Activated CD8-positive, alpha-beta T cell treated with anti-CD3 and anti-CD28 coated beads, Interleukin-2, amount 10 ng/mL, durations not matched to agents 7 days and 5 days (primary cell): ENCODE measurements at regions not wholly inside any gene's neighbourhood (a gene's known extent, or its start where the extent isn't known, plus 50 kb on each side); places are given as distances from the start of the nearest gene placed in this dataset.
A peak's percentile ranks its signal among the peaks of the same experiment; 100 is the strongest.

ENCODE experiments used
- ATAC-seq: fragments of 150-1000 bp; cut with Tn5 transposase; one replicate; pipeline ENCODE4 v1.10.0; 2021; ENCODE audit warnings: moderate library complexity
- CTCF ChIA-PET: fragments of 350-600 bp; sonication (Branson Sonifier 250); formaldehyde crosslinking; loops from one replicate; lab custom pipeline; 2021; ENCODE audit warnings: antibody characterized with exemption; lab: Charles Lee
- POLR2A ChIA-PET: fragments of 350-600 bp; sonication (Branson Sonifier 250); formaldehyde crosslinking; loops from one replicate; lab custom pipeline; 2021; ENCODE audit warnings: antibody characterized with exemption; lab: Charles Lee
- DNase-seq: peaks from one replicate; pipeline ENCODE4 v3.0.0-alpha.2; 2020
- H3K27ac Mint-ChIP-seq: one replicate; pipeline ENCODE4 v1.8.0; 2021; ENCODE audit warnings: mild to moderate bottlenecking, mixed read lengths
- H3K27me3 Mint-ChIP-seq: one replicate; pipeline ENCODE4 v1.8.0; 2021; ENCODE audit warnings: low read depth, mixed read lengths
- H3K36me3 Mint-ChIP-seq: one replicate; pipeline ENCODE4 v1.8.0; 2021; ENCODE audit warnings: low read depth, mixed read lengths
- H3K4me1 Mint-ChIP-seq: one replicate; pipeline ENCODE4 v1.8.0; 2021; ENCODE audit warnings: low read depth, mixed read lengths
- H3K4me3 Mint-ChIP-seq: one replicate; pipeline ENCODE4 v1.8.0; 2021; ENCODE audit warnings: mild to moderate bottlenecking, mixed read lengths
- H3K9me3 Mint-ChIP-seq: one replicate; pipeline ENCODE4 v1.8.0; 2022; ENCODE audit warnings: mixed read lengths; ENCODE audit not compliant: insufficient read depth

GRCh38 chr12:45490232-45490881, 239.1 kb upstream of the ARID2 start:
- ATAC-seq (no peak), DNase-seq (no peak)
- Mint-ChIP-seq H3K36me3 (no peaks in the 10 kb centered on the region), H3K4me3 (no peak overlapping the region), H3K4me1 (no peaks in the 10 kb centered on the region), H3K9me3 (peaks cover 3% of the 10 kb centered on the region), H3K27me3 (no peaks in the 10 kb centered on the region), H3K27ac (no peak overlapping the region)
- POLR2A ChIA-PET, result no interaction called here
- CTCF ChIA-PET, result interaction anchor here (1.5 kb wide), 1 partner anchor 53 kb away, joined by 5 read pairs; no protein-coding TSS in a partner anchor

GRCh38 chr12:45494279-45494678, 235.2 kb upstream of the ARID2 start:
- H3K4me1 Mint-ChIP-seq, result no peaks in the 10 kb centered on the region
- DNase-seq (no peak), ATAC-seq (no peak)
- peaks cover 3% of the 10 kb centered on the region for H3K9me3 Mint-ChIP-seq
- H3K27me3 Mint-ChIP-seq, result no peaks in the 10 kb centered on the region
- H3K27ac Mint-ChIP-seq, result no peak overlapping the region
- POLR2A ChIA-PET, result no interaction called here
- H3K4me3 Mint-ChIP-seq, result no peak overlapping the region
- H3K36me3 Mint-ChIP-seq, result no peaks in the 10 kb centered on the region
- CTCF ChIA-PET, result interaction anchor here (2.9 kb wide), 1 partner anchor 50 kb away, joined by 7 read pairs; no protein-coding TSS in a partner anchor

GRCh38 chr12:45498645-45499044, 230.9 kb upstream of the ARID2 start:
- ATAC-seq, result no peak
- Mint-ChIP-seq H3K9me3 (no peaks in the 10 kb centered on the region), H3K36me3 (no peaks in the 10 kb centered on the region), H3K27me3 (no peaks in the 10 kb centered on the region), H3K27ac (no peak overlapping the region), H3K4me3 (no peak overlapping the region), H3K4me1 (no peaks in the 10 kb centered on the region)
- POLR2A ChIA-PET, result no interaction called here
- no peak for DNase-seq
- CTCF ChIA-PET, result no interaction called here

- CTCF ChIA-PET, result no interaction called here
- ATAC-seq, result no peak
- no peaks in the 10 kb centered on the region for H3K36me3 Mint-ChIP-seq
Measured at GRCh38 chr12:45502481-45503128, 226.9 kb upstream of the ARID2 start.

DNA sequence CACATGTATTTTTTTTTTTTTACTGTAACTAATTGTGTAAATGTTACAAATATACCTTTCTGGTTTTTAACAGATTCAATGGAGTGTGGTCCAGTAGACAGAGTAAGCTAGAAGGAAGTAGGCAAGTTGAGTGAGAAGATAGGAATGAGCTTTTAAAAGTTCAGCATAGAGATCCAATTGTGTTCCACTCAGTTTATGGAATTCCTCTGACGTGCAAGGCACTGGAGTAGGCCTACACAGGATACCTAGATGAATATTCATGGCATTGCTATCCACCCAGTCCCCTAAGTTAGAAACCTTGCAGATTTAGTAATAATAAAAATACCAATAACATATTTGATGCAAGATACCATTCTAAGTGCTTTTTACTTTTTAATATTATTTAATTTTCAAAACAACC, 225.6 kb upstream of the ARID2 start:
- H3K27me3 Mint-ChIP-seq, result no peaks in the 10 kb centered on the region
- DNase-seq (no peak), ATAC-seq (no peak)
- H3K9me3 Mint-ChIP-seq, result no peaks in the 10 kb centered on the region
- H3K27ac Mint-ChIP-seq, result no peak overlapping the region
- no peaks in the 10 kb centered on the region for H3K4me1 Mint-ChIP-seq
- POLR2A ChIA-PET, result no interaction called here
- H3K4me3 Mint-ChIP-seq, result no peak overlapping the region
- CTCF ChIA-PET, result no interaction called here
- no peaks in the 10 kb centered on the region for H3K36me3 Mint-ChIP-seq

More at GRCh38 chr12:45502481-45503128, 226.9 kb upstream of the ARID2 start:
- H3K9me3 Mint-ChIP-seq, result no peaks in the 10 kb centered on the region
- DNase-seq, result no peak
- POLR2A ChIA-PET, result no interaction called here
- H3K27me3 Mint-ChIP-seq, result no peaks in the 10 kb centered on the region
- H3K4me3 Mint-ChIP-seq, result no peak overlapping the region
- H3K4me1 Mint-ChIP-seq, result no peaks in the 10 kb centered on the region
- no peak overlapping the region for H3K27ac Mint-ChIP-seq

DNA sequence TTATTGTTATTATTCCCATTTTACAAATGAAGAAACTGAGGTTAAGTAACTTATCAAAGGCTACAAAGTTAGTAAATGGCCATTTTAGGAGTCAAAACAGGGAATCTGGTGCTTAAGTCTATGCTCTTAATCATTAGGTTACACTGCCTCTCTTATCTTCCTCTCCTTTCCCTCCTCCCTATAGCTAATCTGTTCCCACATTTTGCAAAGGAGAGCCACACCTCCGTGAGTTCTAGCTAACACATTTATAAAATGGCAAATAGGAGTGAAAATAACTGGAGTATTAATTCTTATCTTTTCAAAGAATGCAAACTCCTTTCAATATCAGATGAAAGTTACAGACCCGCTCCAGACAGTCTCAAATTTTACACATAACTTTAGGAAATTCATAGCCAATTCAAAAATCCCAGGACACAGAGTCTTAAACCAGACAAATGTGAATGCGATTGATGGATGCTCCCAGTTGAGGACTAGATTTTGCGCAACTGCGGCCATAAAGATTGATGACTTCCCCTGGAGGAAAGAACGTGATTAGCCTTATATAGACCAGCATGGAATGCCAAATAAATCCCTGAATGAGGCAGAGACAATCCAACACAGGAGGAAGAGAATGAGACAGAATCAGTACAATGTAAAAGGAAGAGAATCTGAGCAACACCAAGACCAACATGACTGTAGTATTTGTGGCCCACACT, 225.0 kb upstream of the ARID2 start:
- no peaks in the 10 kb centered on the region for H3K9me3 Mint-ChIP-seq
- H3K4me3 Mint-ChIP-seq, result no peak overlapping the region
- no peak for ATAC-seq
- no peak overlapping the region for H3K27ac Mint-ChIP-seq
- H3K4me1 Mint-ChIP-seq, result peaks cover 4% of the 10 kb centered on the region
- ChIA-PET POLR2A (no interaction called here), CTCF (no interaction called here)
- H3K27me3 Mint-ChIP-seq, result no peaks in the 10 kb centered on the region
- no peak for DNase-seq
- no peaks in the 10 kb centered on the region for H3K36me3 Mint-ChIP-seq

GRCh38 chr12:45509187-45509586, 220.3 kb upstream of the ARID2 start:
- POLR2A ChIA-PET, result no interaction called here
- no peaks in the 10 kb centered on the region for H3K9me3 Mint-ChIP-seq
- H3K4me1 Mint-ChIP-seq, result peaks cover 9% of the 10 kb centered on the region
- no peak for DNase-seq
- CTCF ChIA-PET, result interaction anchor here (0.9 kb wide), 1 partner anchor 9 kb away, joined by 3 read pairs; no protein-coding TSS in a partner anchor
- H3K4me3 Mint-ChIP-seq, result no peak overlapping the region
- peaks cover 1% of the 10 kb centered on the region for H3K36me3 Mint-ChIP-seq
- ATAC-seq, result peak; percentile 47
- no peaks in the 10 kb centered on the region for H3K27me3 Mint-ChIP-seq
- no peak overlapping the region for H3K27ac Mint-ChIP-seq

DNA sequence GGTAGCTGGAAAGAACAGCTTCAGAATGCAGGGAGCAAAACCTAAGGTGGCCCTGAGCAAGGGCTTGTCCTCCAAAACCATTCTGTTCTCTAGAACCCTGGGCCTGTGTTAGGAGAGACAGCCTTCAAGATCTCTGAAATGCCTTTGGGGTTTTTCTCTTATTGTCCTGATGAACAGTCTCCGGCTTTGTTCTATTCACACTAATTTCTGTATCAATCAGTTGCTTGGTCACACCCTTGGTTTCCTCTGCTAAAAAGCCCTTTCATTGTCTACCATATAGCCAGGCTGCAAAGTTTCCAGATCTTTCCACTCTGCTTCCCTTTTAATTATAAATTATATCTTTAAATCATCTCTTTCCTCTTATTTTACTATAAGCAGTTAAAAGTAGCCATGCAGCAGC, 219.9 kb upstream of the ARID2 start:
- H3K4me3 Mint-ChIP-seq, result no peak overlapping the region
- ATAC-seq (no peak), DNase-seq (no peak)
- H3K4me1 Mint-ChIP-seq, result peaks cover 9% of the 10 kb centered on the region
- H3K9me3 Mint-ChIP-seq, result no peaks in the 10 kb centered on the region
- CTCF ChIA-PET, result interaction anchor here (0.9 kb wide), 1 partner anchor 8 kb away, joined by 3 read pairs; no protein-coding TSS in a partner anchor
- peaks cover 1% of the 10 kb centered on the region for H3K36me3 Mint-ChIP-seq
- POLR2A ChIA-PET, result no interaction called here
- no peaks in the 10 kb centered on the region for H3K27me3 Mint-ChIP-seq
- no peak overlapping the region for H3K27ac Mint-ChIP-seq

GRCh38 chr12:45517381-45517780, 212.1 kb upstream of the ARID2 start:
- peaks cover 17% of the 10 kb centered on the region for H3K4me1 Mint-ChIP-seq
- H3K27me3 Mint-ChIP-seq, result no peaks in the 10 kb centered on the region
- no peak overlapping the region for H3K27ac Mint-ChIP-seq
- ChIA-PET POLR2A (interaction anchor here (0.7 to 1.3 kb wide), 2 partner anchors 472 to 669 kb away, joined by 3 to 4 read pairs; partner anchors contain the start of gene SCAF11), CTCF (interaction anchor here (1.2 to 1.5 kb wide), 3 partner anchors 8 to 31 kb away, joined by 3 to 4 read pairs (median 3); no protein-coding TSS in a partner anchor)
- H3K36me3 Mint-ChIP-seq, result no peaks in the 10 kb centered on the region
- H3K4me3 Mint-ChIP-seq, result no peak overlapping the region
- no peaks in the 10 kb centered on the region for H3K9me3 Mint-ChIP-seq
- no peak for ATAC-seq
- DNase-seq, result no peak

- H3K4me3 Mint-ChIP-seq, result peak overlapping the region; percentile 12
- ChIA-PET POLR2A (interaction anchor here (0.6 to 1.3 kb wide), 5 partner anchors 199 to 471 kb away, joined by 3 to 5 read pairs (median 3); partner anchors contain the start of gene SCAF11), CTCF (interaction anchor here (1.0 to 5.3 kb wide), 3 partner anchors 9 to 571 kb away, joined by 3 to 24 read pairs (median 3); no protein-coding TSS in a partner anchor)
- H3K4me1 Mint-ChIP-seq, result peaks cover 17% of the 10 kb centered on the region
- ATAC-seq, result peak; percentile 91
- peaks cover 4% of the 10 kb centered on the region for H3K36me3 Mint-ChIP-seq
- DNase-seq, result peak; percentile 68
- H3K27ac Mint-ChIP-seq, result peak overlapping the region; percentile 90
- H3K27me3 Mint-ChIP-seq, result no peaks in the 10 kb centered on the region
- H3K9me3 Mint-ChIP-seq, result peaks cover 8% of the 10 kb centered on the region
Measured at GRCh38 chr12:45518291-45519235, 210.9 kb upstream of the ARID2 start.

DNA sequence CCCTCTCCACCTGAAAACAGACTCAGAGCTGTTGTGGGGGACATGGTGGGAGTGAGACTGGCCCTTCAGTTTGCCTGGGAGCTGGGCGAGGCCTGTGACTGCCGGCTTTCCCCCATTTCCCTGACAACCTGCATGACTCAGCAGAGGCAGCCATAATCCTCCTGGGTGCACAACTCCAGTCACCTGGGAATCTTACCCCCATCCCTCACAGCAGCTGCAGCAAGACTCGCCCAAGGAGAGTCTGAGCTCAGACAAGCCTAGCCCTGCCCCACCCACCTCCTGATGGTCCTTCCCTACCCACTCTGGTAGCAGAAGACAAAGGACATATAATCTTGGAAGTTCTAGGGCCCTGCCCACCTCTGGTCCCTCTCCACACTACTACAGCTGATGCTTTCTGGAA, 207.3 kb upstream of the ARID2 start:
- POLR2A ChIA-PET, result no interaction called here
- CTCF ChIA-PET, result interaction anchor here (5.3 kb wide), 1 partner anchor 22 kb away, joined by 24 read pairs; no protein-coding TSS in a partner anchor
- ATAC-seq (no peak), DNase-seq (no peak)
- Mint-ChIP-seq H3K27me3 (peaks cover 3% of the 10 kb centered on the region), H3K4me3 (no peak overlapping the region), H3K4me1 (peaks cover 17% of the 10 kb centered on the region), H3K9me3 (peaks cover 19% of the 10 kb centered on the region), H3K36me3 (peaks cover 7% of the 10 kb centered on the region), H3K27ac (no peak overlapping the region)
